GM10266 (cell line): ENCODE measurements at regions not wholly inside any gene's neighbourhood (a gene's known extent, or its start where the extent isn't known, plus 50 kb on each side); places are given as distances from the start of the nearest gene placed in this dataset.

Experiments used
- DNase-seq: peaks from one replicate; pipeline ENCODE4 v3.0.0; 2012; ENCODE audit errors: extremely low spot score
- TF ChIP-seq, protein P1 (sequence below): IDR thresholded peaks from 2 replicates; pipeline ENCODE4 v1.5.1; 2012; ENCODE audit warnings: mild to moderate bottlenecking, low read depth; ENCODE audit not compliant: control insufficient read depth, insufficient read depth; ENCODE audit errors: missing control alignments

DNA sequence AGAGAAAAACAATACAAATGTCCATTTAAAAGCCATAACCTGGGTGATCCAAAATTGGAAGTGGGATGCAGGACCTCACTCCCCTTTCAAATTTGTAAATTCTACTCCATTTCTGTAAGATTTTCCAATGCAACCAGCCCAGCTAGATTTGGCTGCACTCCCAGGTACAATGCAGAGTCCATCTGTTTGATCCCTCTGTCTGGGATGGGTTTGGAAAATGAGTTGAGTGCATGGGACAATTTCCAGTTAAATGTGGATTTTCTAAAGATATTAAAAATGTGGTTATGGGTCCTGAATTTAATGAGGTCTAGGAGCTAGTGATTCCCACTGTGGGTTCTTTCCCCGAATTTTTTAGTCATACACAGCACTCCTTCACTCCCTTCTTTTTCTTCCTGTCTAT is 104.0 kb upstream of the ATP10B start:
- TF ChIP-seq, protein P1, sequence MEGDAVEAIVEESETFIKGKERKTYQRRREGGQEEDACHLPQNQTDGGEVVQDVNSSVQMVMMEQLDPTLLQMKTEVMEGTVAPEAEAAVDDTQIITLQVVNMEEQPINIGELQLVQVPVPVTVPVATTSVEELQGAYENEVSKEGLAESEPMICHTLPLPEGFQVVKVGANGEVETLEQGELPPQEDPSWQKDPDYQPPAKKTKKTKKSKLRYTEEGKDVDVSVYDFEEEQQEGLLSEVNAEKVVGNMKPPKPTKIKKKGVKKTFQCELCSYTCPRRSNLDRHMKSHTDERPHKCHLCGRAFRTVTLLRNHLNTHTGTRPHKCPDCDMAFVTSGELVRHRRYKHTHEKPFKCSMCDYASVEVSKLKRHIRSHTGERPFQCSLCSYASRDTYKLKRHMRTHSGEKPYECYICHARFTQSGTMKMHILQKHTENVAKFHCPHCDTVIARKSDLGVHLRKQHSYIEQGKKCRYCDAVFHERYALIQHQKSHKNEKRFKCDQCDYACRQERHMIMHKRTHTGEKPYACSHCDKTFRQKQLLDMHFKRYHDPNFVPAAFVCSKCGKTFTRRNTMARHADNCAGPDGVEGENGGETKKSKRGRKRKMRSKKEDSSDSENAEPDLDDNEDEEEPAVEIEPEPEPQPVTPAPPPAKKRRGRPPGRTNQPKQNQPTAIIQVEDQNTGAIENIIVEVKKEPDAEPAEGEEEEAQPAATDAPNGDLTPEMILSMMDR, result no peak
- DNase-seq, result no peak

DNA sequence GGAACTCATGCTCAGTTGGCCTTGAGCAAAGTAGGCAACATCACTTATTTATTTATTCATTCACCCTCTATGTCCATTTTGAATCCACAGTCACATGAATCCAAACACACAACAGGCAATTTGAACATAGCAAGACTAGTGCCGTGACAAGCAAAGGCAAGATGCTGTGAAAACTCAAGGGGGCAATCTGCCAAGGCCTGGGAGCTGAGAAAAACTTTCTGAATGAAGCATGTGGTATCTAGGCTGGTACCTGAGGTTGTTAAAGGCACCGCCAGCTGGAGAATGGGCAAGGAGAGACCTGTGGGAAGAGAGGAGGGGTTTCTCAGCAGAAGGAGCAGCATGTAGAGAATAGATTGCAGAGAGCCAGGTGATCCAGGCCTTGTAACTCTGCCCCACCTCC is 98.3 kb upstream of the ATP10B start:
- no peak for DNase-seq
- TF ChIP-seq, protein P1, result no peak

DNA sequence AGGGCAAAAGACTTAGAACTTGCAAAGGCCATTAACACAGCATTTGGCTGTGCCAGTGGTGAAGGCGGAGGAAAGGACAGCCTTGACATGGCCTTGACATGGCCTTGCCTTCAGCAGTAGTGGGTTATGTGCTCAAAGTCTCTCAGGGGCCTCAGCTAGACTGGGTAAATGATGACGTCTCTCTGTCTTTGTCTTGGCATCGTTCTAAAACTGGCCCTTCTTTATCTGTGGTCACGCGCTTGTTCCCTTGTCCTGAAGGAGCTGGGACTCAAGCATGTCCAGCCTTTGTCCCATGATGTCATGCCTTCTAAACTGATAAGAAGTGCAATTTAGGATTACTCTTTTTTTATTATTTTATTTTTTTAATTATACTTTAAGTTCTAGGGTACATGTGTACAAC is 88.7 kb upstream of the ATP10B start:
- TF ChIP-seq, protein P1, result no peak
- no peak for DNase-seq

DNA sequence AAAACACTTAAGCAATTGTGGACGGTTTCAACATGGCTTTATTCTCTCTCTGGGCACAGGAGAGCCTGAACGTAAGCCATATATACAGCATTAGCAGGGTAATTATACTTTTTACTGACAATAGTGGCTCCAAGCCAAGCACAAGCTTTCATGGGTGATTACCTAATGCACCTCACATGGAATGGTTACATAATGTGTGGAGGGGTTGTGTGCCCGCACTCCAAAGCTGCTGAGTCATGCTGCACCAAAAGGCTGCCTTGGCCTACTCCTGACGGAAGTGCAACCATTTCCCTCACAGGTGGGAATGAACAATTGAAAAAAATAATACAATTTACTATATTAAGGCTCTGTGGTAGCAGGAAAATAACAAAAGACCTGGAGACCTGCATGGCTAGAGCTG is 86.5 kb upstream of the ATP10B start:
- TF ChIP-seq, protein P1, result no peak
- DNase-seq, result no peak

DNA sequence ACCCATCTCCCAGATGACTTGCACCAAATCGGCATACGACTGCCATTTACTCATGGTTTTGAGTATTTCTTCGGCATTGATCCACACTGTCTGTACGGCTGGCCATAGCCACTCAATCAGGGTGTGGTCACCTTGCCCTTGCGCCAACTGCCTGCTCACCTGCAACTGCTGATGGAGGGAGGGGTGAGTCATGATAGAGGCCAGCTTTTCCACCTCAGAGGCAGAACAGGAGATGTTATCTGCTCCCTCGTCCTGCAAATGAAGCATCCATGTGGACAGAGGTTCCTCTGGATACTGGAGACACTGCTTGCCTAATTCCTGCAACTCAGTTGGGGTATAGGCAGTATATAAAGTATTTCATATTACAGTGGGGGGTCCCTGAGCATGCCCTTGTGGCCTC is 85.6 kb upstream of the ATP10B start:
- TF ChIP-seq, protein P1, result no peak
- no peak for DNase-seq

DNA sequence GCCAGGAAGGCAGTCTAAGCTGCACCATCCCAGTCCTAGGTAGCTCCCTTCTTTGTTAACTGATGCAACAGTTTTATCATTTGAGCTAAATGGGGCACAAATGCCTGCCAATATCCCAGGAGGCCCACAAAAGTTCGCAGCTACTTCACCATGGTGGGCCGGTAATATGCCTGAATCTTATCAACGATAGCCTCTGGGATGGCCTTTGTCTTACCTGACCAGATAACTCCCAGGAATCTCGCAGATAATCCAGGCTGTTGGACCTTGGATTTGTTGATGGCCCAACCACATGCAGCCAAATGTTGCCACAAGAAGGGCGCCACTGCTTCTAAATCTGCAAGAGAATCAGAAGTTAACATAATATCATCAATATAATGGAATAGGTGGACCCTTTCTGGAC is 83.8 kb upstream of the ATP10B start:
- no peak for DNase-seq
- TF ChIP-seq, protein P1, result no peak

DNA sequence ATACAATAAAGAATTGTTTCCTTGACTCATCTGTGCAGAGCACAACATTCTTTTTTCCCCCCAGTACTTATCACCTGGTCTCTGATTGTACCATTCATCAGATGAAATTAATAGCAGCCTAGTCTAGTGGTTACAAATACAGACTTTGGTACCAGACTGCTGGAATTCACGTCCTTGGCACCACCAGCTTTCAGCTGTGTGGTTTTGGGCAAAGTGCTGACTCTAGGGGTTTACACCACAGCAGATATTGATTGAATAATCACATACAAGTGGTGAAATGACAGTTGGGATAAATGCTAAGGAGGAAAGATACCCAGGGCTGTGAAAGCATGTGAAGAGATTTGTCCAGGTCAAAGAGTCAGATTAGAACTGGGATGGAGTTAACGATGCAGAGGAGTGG is 79.3 kb upstream of the ATP10B start:
- DNase-seq, result no peak
- TF ChIP-seq, protein P1, result no peak
